ENCODE measurements at regions not wholly inside any gene's neighbourhood (a gene's known extent, or its start where the extent isn't known, plus 50 kb on each side); places are given as distances from the start of the nearest gene placed in this dataset.
A peak's percentile ranks its signal among the peaks of the same experiment; 100 is the strongest.
"Not testable (repeated sequence)": the region's sequence is repeated elsewhere in the genome, so short reads cannot be mapped to it uniquely, and the experiment has no call there.

GRCh38 chr20:48485153-48485552 is 342.6 kb downstream of the PREX1 start:
- H3K27me3 ChIP-seq (ENCODE audit: insufficient read depth, low read length, poor library complexity, severe bottlenecking); H3K36me3 ChIP-seq (ENCODE audit: insufficient read depth, low read length); H3K4me3 ChIP-seq (ENCODE audit: low read length); POLR2A ChIA-PET; H3K4me1 ChIP-seq (ENCODE audit: insufficient read depth, low read length); H3K4me3 Mint-ChIP-seq; H3K27ac ChIP-seq (ENCODE audit: low read depth, low read length); H3K4me1 Mint-ChIP-seq; H3K36me3 Mint-ChIP-seq; H3K9me3 Mint-ChIP-seq; H3K27ac Mint-ChIP-seq; DNase-seq; H3K9me3 ChIP-seq (ENCODE audit: low read length); CTCF ChIA-PET: not testable (repeated sequence)
- H3K27me3 Mint-ChIP-seq = peaks cover 24 to 47% of the 10 kb centered on the region in 2 donors

GRCh38 chr20:48483334-48484066 is 344.3 kb downstream of the PREX1 start:
- H3K27ac ChIP-seq (ENCODE audit: low read depth, low read length) = no peak overlapping the region
- no peaks in the 10 kb centered on the region for H3K36me3 ChIP-seq (ENCODE audit: insufficient read depth, low read length)
- peaks cover 6% of the 10 kb centered on the region for H3K27me3 ChIP-seq (ENCODE audit: insufficient read depth, low read length, poor library complexity, severe bottlenecking)
- Mint-ChIP-seq H3K4me3 (no peak overlapping the region), H3K27ac (no peak overlapping the region), H3K27me3 (peaks cover 30 to 52% of the 10 kb centered on the region in 2 donors), H3K9me3 (peaks cover 0 to 2% (median 0%) of the 10 kb centered on the region in 5 donors), H3K36me3 (no peaks in the 10 kb centered on the region), H3K4me1 (no peaks in the 10 kb centered on the region)
- no peak for DNase-seq
- POLR2A ChIA-PET = no interaction called here
- CTCF ChIA-PET = no interaction called here
- H3K9me3 ChIP-seq (ENCODE audit: low read length) = no peaks in the 10 kb centered on the region
- no peak overlapping the region for H3K4me3 ChIP-seq (ENCODE audit: low read length)
- no peaks in the 10 kb centered on the region for H3K4me1 ChIP-seq (ENCODE audit: insufficient read depth, low read length)

- no peaks in the 10 kb centered on the region for H3K36me3 Mint-ChIP-seq
- Histone ChIP-seq H3K4me1 (ENCODE audit: insufficient read depth, low read length) (no peaks in the 10 kb centered on the region), H3K36me3 (ENCODE audit: insufficient read depth, low read length) (no peaks in the 10 kb centered on the region), H3K27me3 (ENCODE audit: insufficient read depth, low read length, poor library complexity, severe bottlenecking) (peaks cover 6% of the 10 kb centered on the region), H3K4me3 (ENCODE audit: low read length) (no peak overlapping the region), H3K27ac (ENCODE audit: low read depth, low read length) (no peak overlapping the region), H3K9me3 (ENCODE audit: low read length) (no peaks in the 10 kb centered on the region)
- H3K27ac Mint-ChIP-seq = no peak overlapping the region
- no peaks in the 10 kb centered on the region for H3K4me1 Mint-ChIP-seq
- H3K27me3 Mint-ChIP-seq = peaks cover 31 to 50% of the 10 kb centered on the region in 2 donors
- no peak for DNase-seq
- ChIA-PET POLR2A (no interaction called here), CTCF (interaction anchor here (0.8 kb wide), 1 partner anchor 156 kb away, joined by 3 read pairs; no protein-coding TSS in a partner anchor)
- H3K9me3 Mint-ChIP-seq = peaks cover 0 to 2% (median 0%) of the 10 kb centered on the region in 5 donors
- H3K4me3 Mint-ChIP-seq = peak overlapping the region in 1 of 7 donors; percentile 49
Measured at GRCh38 chr20:48482790-48483189, 345.0 kb downstream of the PREX1 start.

GRCh38 chr20:48480216-48480772 is 347.5 kb downstream of the PREX1 start:
- no peaks in the 10 kb centered on the region for H3K4me1 ChIP-seq (ENCODE audit: insufficient read depth, low read length)
- POLR2A ChIA-PET = no interaction called here
- H3K36me3 Mint-ChIP-seq = no peaks in the 10 kb centered on the region

GRCh38 chr20:48478806-48479585 is 348.8 kb downstream of the PREX1 start:
- Mint-ChIP-seq H3K27me3 (peaks cover 31 to 35% of the 10 kb centered on the region in 2 donors), H3K27ac (no peak overlapping the region), H3K4me3 (no peak overlapping the region), H3K9me3 (peaks cover 0 to 2% (median 0%) of the 10 kb centered on the region in 5 donors), H3K4me1 (no peaks in the 10 kb centered on the region), H3K36me3 (no peaks in the 10 kb centered on the region)
- no peak for DNase-seq
- ChIA-PET CTCF (no interaction called here), POLR2A (no interaction called here)
- H3K4me3 ChIP-seq (ENCODE audit: low read length) = no peak overlapping the region
- H3K36me3 ChIP-seq (ENCODE audit: insufficient read depth, low read length) = no peaks in the 10 kb centered on the region
- peaks cover 11% of the 10 kb centered on the region for H3K27me3 ChIP-seq (ENCODE audit: insufficient read depth, low read length, poor library complexity, severe bottlenecking)
- no peaks in the 10 kb centered on the region for H3K9me3 ChIP-seq (ENCODE audit: low read length)
- no peak overlapping the region for H3K27ac ChIP-seq (ENCODE audit: low read depth, low read length)
- no peaks in the 10 kb centered on the region for H3K4me1 ChIP-seq (ENCODE audit: insufficient read depth, low read length)

More at GRCh38 chr20:48480216-48480772, 347.5 kb downstream of the PREX1 start:
- Histone ChIP-seq H3K27ac (ENCODE audit: low read depth, low read length) (no peak overlapping the region), H3K27me3 (ENCODE audit: insufficient read depth, low read length, poor library complexity, severe bottlenecking) (peaks cover 11% of the 10 kb centered on the region), H3K4me3 (ENCODE audit: low read length) (no peak overlapping the region), H3K9me3 (ENCODE audit: low read length) (no peaks in the 10 kb centered on the region), H3K36me3 (ENCODE audit: insufficient read depth, low read length) (no peaks in the 10 kb centered on the region)
- DNase-seq = no peak
- no peak overlapping the region for H3K27ac Mint-ChIP-seq
- no peaks in the 10 kb centered on the region for H3K4me1 Mint-ChIP-seq
- H3K4me3 Mint-ChIP-seq = no peak overlapping the region
- CTCF ChIA-PET = no interaction called here
- peaks cover 0 to 2% (median 0%) of the 10 kb centered on the region in 5 donors for H3K9me3 Mint-ChIP-seq
- H3K27me3 Mint-ChIP-seq = peaks cover 35 to 37% of the 10 kb centered on the region in 2 donors

GRCh38 chr20:48478370-48478769 is 349.4 kb downstream of the PREX1 start:
- peaks cover 31 to 35% of the 10 kb centered on the region in 2 donors for H3K27me3 Mint-ChIP-seq
- Histone ChIP-seq H3K4me3 (ENCODE audit: low read length) (no peak overlapping the region), H3K4me1 (ENCODE audit: insufficient read depth, low read length) (no peaks in the 10 kb centered on the region), H3K27me3 (ENCODE audit: insufficient read depth, low read length, poor library complexity, severe bottlenecking) (peaks cover 11% of the 10 kb centered on the region), H3K36me3 (ENCODE audit: insufficient read depth, low read length) (no peaks in the 10 kb centered on the region), H3K27ac (ENCODE audit: low read depth, low read length) (no peak overlapping the region), H3K9me3 (ENCODE audit: low read length) (no peaks in the 10 kb centered on the region)
- no peaks in the 10 kb centered on the region for H3K4me1 Mint-ChIP-seq
- no peaks in the 10 kb centered on the region for H3K36me3 Mint-ChIP-seq
- H3K4me3 Mint-ChIP-seq = no peak overlapping the region
- DNase-seq = no peak
- POLR2A ChIA-PET = no interaction called here
- no peak overlapping the region for H3K27ac Mint-ChIP-seq
- peaks cover 0 to 2% (median 0%) of the 10 kb centered on the region in 5 donors for H3K9me3 Mint-ChIP-seq
- CTCF ChIA-PET = no interaction called here

GRCh38 chr20:48476854-48477253 is 350.9 kb downstream of the PREX1 start:
- peaks cover 26 to 29% of the 10 kb centered on the region in 2 donors for H3K27me3 Mint-ChIP-seq
- POLR2A ChIA-PET = no interaction called here
- H3K36me3 ChIP-seq (ENCODE audit: insufficient read depth, low read length) = no peaks in the 10 kb centered on the region
- H3K4me3 Mint-ChIP-seq = no peak overlapping the region
- CTCF ChIA-PET = no interaction called here
- H3K4me3 ChIP-seq (ENCODE audit: low read length) = no peak overlapping the region
- no peaks in the 10 kb centered on the region for H3K9me3 ChIP-seq (ENCODE audit: low read length)
- H3K27me3 ChIP-seq (ENCODE audit: insufficient read depth, low read length, poor library complexity, severe bottlenecking) = peaks cover 11% of the 10 kb centered on the region
- H3K27ac ChIP-seq (ENCODE audit: low read depth, low read length) = no peak overlapping the region
- H3K36me3 Mint-ChIP-seq = no peaks in the 10 kb centered on the region
- no peaks in the 10 kb centered on the region for H3K4me1 Mint-ChIP-seq
- H3K27ac Mint-ChIP-seq = no peak overlapping the region
- peaks cover 0 to 2% (median 0%) of the 10 kb centered on the region in 5 donors for H3K9me3 Mint-ChIP-seq
- no peaks in the 10 kb centered on the region for H3K4me1 ChIP-seq (ENCODE audit: insufficient read depth, low read length)
- no peak for DNase-seq

- Histone ChIP-seq H3K27ac (ENCODE audit: low read depth, low read length) (no peak overlapping the region), H3K36me3 (ENCODE audit: insufficient read depth, low read length) (no peaks in the 10 kb centered on the region), H3K4me1 (ENCODE audit: insufficient read depth, low read length) (no peaks in the 10 kb centered on the region), H3K9me3 (ENCODE audit: low read length) (no peaks in the 10 kb centered on the region), H3K27me3 (ENCODE audit: insufficient read depth, low read length, poor library complexity, severe bottlenecking) (peaks cover 11% of the 10 kb centered on the region), H3K4me3 (ENCODE audit: low read length) (no peak overlapping the region)
- no peaks in the 10 kb centered on the region for H3K4me1 Mint-ChIP-seq
- no peak for DNase-seq
- peaks cover 13 to 15% of the 10 kb centered on the region in 2 donors for H3K27me3 Mint-ChIP-seq
- H3K9me3 Mint-ChIP-seq = no peaks in the 10 kb centered on the region
- H3K36me3 Mint-ChIP-seq = no peaks in the 10 kb centered on the region
- no peak overlapping the region for H3K4me3 Mint-ChIP-seq
- ChIA-PET CTCF (no interaction called here), POLR2A (no interaction called here)
- H3K27ac Mint-ChIP-seq = no peak overlapping the region
Measured at GRCh38 chr20:48474022-48474421, 353.8 kb downstream of the PREX1 start.
